ENCODE measurements at regions not wholly inside any gene's neighbourhood (a gene's known extent, or its start where the extent isn't known, plus 50 kb on each side); places are given as distances from the start of the nearest gene placed in this dataset.

DNA sequence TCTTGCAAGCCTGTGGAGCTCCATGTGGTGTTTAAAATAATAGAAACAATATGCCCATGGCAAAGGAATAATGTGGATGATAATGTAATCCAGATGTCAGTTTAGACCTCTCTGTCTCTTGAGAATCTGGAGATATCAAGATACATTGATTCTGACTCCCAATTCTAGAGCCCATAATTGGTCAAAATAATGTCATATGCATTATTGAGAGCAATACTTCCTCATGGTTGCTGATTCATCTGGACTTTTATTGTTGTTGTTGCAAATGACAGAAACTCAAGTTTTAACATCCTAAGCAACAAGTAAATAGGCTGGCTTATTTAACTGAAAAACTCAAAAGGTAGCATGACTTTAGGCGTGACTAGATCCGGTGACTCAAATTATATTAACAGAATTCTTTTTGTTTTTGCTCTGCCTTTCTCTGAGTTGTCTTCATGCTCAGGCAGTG is 152.1 kb downstream of the PCSK1 start:
- no peak for DNase-seq
- no peak overlapping the region for H3K9ac ChIP-seq (ENCODE audit: low read length in 3 of 3)
- no peaks in the 10 kb centered on the region for H3K4me1 ChIP-seq (ENCODE audit: control insufficient read depth in 2 of 3, insufficient read depth in 2 of 3, low read depth in 1 of 3, low read length in 3 of 3)
- no peaks in the 10 kb centered on the region for H3K9me3 ChIP-seq (ENCODE audit: control insufficient read depth in 2 of 3, insufficient read depth in 1 of 3, low read length in 3 of 3)
- H3K27ac ChIP-seq (ENCODE audit: low read depth in 2 of 2, low read length in 2 of 2) = no peak overlapping the region
- no peak overlapping the region for H3K4me3 ChIP-seq (ENCODE audit: low read length in 3 of 3)
- H3K27me3 ChIP-seq (ENCODE audit: control insufficient read depth, insufficient read depth, low read length) = no peaks in the 10 kb centered on the region
- no peak for FAIRE-seq
- no peaks in the 10 kb centered on the region for H3K36me3 ChIP-seq (ENCODE audit: control insufficient read depth in 2 of 3, insufficient read depth in 3 of 3, low read length in 3 of 3)
- TF ChIP-seq, protein P1, sequence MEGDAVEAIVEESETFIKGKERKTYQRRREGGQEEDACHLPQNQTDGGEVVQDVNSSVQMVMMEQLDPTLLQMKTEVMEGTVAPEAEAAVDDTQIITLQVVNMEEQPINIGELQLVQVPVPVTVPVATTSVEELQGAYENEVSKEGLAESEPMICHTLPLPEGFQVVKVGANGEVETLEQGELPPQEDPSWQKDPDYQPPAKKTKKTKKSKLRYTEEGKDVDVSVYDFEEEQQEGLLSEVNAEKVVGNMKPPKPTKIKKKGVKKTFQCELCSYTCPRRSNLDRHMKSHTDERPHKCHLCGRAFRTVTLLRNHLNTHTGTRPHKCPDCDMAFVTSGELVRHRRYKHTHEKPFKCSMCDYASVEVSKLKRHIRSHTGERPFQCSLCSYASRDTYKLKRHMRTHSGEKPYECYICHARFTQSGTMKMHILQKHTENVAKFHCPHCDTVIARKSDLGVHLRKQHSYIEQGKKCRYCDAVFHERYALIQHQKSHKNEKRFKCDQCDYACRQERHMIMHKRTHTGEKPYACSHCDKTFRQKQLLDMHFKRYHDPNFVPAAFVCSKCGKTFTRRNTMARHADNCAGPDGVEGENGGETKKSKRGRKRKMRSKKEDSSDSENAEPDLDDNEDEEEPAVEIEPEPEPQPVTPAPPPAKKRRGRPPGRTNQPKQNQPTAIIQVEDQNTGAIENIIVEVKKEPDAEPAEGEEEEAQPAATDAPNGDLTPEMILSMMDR (IDR thresholded peaks at IDR 0.05; ENCODE audit: borderline replicate concordance, extremely low read depth, insufficient read depth) = no peak
- intact Hi-C loops (cut with DNase I) = no loop called here

DNA sequence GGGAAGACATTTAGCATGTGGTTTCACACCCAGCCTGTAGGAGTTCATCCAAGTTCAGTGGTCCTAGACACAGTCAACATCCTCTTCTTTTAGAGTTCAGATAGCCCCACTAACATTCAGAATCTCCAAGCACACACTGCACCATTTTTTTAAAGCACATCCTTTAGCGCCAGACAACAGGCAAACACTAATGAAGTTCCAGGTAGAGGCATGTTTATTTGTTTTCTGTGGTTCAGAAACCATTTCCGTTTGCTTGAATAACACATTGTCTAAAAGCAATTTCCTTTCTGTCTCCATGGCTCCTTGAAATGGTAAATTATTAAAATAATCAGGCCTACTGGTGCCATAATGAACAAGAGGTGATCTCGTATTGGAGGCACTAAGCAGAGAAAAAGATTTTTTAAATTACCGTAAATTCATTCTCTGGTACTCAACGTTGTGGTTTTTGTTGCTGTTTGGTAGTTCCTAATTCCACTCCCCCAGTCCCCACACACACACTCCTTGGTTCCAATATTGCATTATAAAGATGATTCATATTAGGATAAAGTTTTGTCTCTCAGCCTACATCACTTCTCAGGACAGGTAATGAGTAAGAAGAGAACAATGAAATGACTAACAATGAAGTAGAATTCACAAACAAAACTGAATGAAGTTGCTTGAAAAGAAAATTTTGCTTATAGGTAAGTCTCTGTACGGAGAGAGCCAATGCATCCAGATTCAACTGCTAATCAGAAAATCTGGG is 153.1 kb downstream of the PCSK1 start:
- no peak for FAIRE-seq

DNA sequence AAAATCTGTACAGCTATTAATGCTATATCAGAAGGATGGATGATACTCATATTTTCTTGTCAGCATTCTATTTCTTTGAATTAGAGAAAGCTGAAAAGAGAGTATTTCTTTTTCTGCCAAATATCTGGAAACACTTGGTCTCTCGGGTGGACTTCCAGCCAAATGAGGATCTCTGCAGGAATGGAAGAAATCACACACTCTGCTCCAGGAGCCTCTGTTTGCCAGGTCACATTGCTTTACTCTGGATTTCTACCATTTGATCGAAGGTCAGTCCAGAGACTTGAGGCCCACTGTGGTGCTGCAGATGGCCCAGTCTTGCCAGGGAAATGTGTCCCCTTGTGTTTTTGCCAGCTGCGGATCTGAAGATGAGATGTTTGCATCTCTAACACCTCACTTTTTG is 154.1 kb downstream of the PCSK1 start:
- DNase-seq = no peak
- Histone ChIP-seq H3K27ac (ENCODE audit: low read depth in 2 of 2, low read length in 2 of 2) (no peak overlapping the region), H3K9ac (ENCODE audit: low read length in 3 of 3) (no peak overlapping the region), H3K36me3 (ENCODE audit: control insufficient read depth in 2 of 3, insufficient read depth in 3 of 3, low read length in 3 of 3) (no peaks in the 10 kb centered on the region), H3K9me3 (ENCODE audit: control insufficient read depth in 2 of 3, insufficient read depth in 1 of 3, low read length in 3 of 3) (no peaks in the 10 kb centered on the region), H3K4me1 (ENCODE audit: control insufficient read depth in 2 of 3, insufficient read depth in 2 of 3, low read depth in 1 of 3, low read length in 3 of 3) (no peaks in the 10 kb centered on the region), H3K27me3 (ENCODE audit: control insufficient read depth, insufficient read depth, low read length) (no peaks in the 10 kb centered on the region), H3K4me3 (ENCODE audit: low read length in 3 of 3) (no peak overlapping the region)
- intact Hi-C loops (cut with DNase I) = no loop called here
- TF ChIP-seq, protein P1 (IDR thresholded peaks at IDR 0.05; ENCODE audit: borderline replicate concordance, extremely low read depth, insufficient read depth) = no peak
- no peak for FAIRE-seq

More for the DNA sequence above, 153.1 kb downstream of the PCSK1 start:
- H3K9ac ChIP-seq (ENCODE audit: low read length in 3 of 3) = no peak overlapping the region
- no peak overlapping the region for H3K4me3 ChIP-seq (ENCODE audit: low read length in 3 of 3)
- H3K9me3 ChIP-seq (ENCODE audit: control insufficient read depth in 2 of 3, insufficient read depth in 1 of 3, low read length in 3 of 3) = no peaks in the 10 kb centered on the region
- TF ChIP-seq, protein P1 (IDR thresholded peaks at IDR 0.05; ENCODE audit: borderline replicate concordance, extremely low read depth, insufficient read depth) = no peak
- intact Hi-C loops (cut with DNase I) = no loop called here
- H3K4me1 ChIP-seq (ENCODE audit: control insufficient read depth in 2 of 3, insufficient read depth in 2 of 3, low read depth in 1 of 3, low read length in 3 of 3) = no peaks in the 10 kb centered on the region
- H3K27ac ChIP-seq (ENCODE audit: low read depth in 2 of 2, low read length in 2 of 2) = no peak overlapping the region
- no peaks in the 10 kb centered on the region for H3K36me3 ChIP-seq (ENCODE audit: control insufficient read depth in 2 of 3, insufficient read depth in 3 of 3, low read length in 3 of 3)
- no peaks in the 10 kb centered on the region for H3K27me3 ChIP-seq (ENCODE audit: control insufficient read depth, insufficient read depth, low read length)
- DNase-seq = no peak
